PC-9 (cell line): ENCODE measurements at regions not wholly inside any gene's neighbourhood (a gene's known extent, or its start where the extent isn't known, plus 50 kb on each side); places are given as distances from the start of the nearest gene placed in this dataset.

Source experiments
- BruUV-seq: library from RNA; stranded (reverse); fragments of 400-500 nt; replicated peaks from 2 replicates; lab custom pipeline; 2021; lab: Mats Ljungman, UMichigan
- CTCF ChIA-PET: fragments of 300-600 bp; sonication (Branson Sonifier 250); formaldehyde crosslinking; loops from one replicate; lab custom pipeline; 2022; ENCODE audit warnings: antibody characterized with exemption; lab: Charles Lee
- POLR2A ChIA-PET: fragments of 300-600 bp; sonication (Branson Sonifier 250); formaldehyde crosslinking; loops from one replicate; lab custom pipeline; 2022; ENCODE audit warnings: antibody characterized with exemption; ENCODE audit not compliant: unreplicated experiment; lab: Charles Lee
- DNase-seq, 2 experiments: peaks; one replicate each; pipeline versions ENCODE4 v3.0.0 to v3.0.0-alpha.2; 2015 to 2022; ENCODE audit warnings: mixed read lengths in 1 of 2
- H2AFZ ChIP-seq: fragments of 200-600 bp; sonication (generic); 2 replicates; pipeline ENCODE4 v1.8.1; 2017; ENCODE audit warnings: antibody characterized with exemption
- H3F3A ChIP-seq: fragments of 200-600 bp; sonication (generic); 2 replicates; pipeline ENCODE4 v1.8.1; 2017; ENCODE audit warnings: antibody characterized with exemption, mild to moderate bottlenecking, low read depth; ENCODE audit not compliant: insufficient read depth
- H3K27ac ChIP-seq: fragments of 200-600 bp; sonication (generic); 2 replicates; pipeline ENCODE4 v1.6.1; 2016; ENCODE audit warnings: mixed run types
- H3K27me3 ChIP-seq: fragments of 200-600 bp; sonication (generic); 2 replicates; pipeline ENCODE4 v1.6.1; 2016; ENCODE audit warnings: low read depth, mixed run types; ENCODE audit not compliant: insufficient read depth
- H3K36me3 ChIP-seq: fragments of 200-600 bp; sonication (generic); 2 replicates; pipeline ENCODE4 v1.6.1; 2016; ENCODE audit warnings: low read depth, mixed run types
- H3K4me1 ChIP-seq: fragments of 200-600 bp; sonication (generic); replicated peaks from 2 replicates; pipeline ENCODE4 v1.6.1; 2016; ENCODE audit warnings: mixed run types; ENCODE audit not compliant: insufficient read depth
- H3K4me2 ChIP-seq: fragments of 200-600 bp; sonication (generic); 2 replicates; pipeline ENCODE4 v1.6.1; 2017; ENCODE audit warnings: mixed run types
- H3K4me3 ChIP-seq: fragments of 200-600 bp; sonication (generic); 2 replicates; pipeline ENCODE4 v1.6.1; 2016; ENCODE audit warnings: mixed run types
- H3K79me2 ChIP-seq: fragments of 200-600 bp; sonication (generic); 2 replicates; pipeline ENCODE4 v1.6.1; 2017; ENCODE audit warnings: low read depth, mixed run types
- H3K9me2 ChIP-seq: fragments of 200-600 bp; sonication (generic); 2 replicates; pipeline ENCODE4 v1.8.1; 2017; ENCODE audit warnings: mild to moderate bottlenecking; ENCODE audit not compliant: insufficient read depth
- H3K9me3 ChIP-seq: fragments of 200-600 bp; sonication (generic); 2 replicates; pipeline ENCODE4 v1.8.1; 2016; ENCODE audit warnings: low read depth; ENCODE audit not compliant: insufficient read depth
- H4K20me1 ChIP-seq: fragments of 200-600 bp; sonication (generic); 2 replicates; pipeline ENCODE4 v1.8.1; 2017; ENCODE audit not compliant: insufficient read depth
- EZH2 ChIP-seq: fragments of 200-600 bp; sonication (generic); IDR thresholded peaks from 2 replicates; pipeline ENCODE4 v1.8.0; 2017; ENCODE audit warnings: antibody characterized with exemption, low read depth
- intact Hi-C: fragments of 100-400 bp; cut with micrococcal nuclease; formaldehyde crosslinking; loops from one replicate; pipeline ENCODE4 v1.10.0; 2022; ENCODE audit not compliant: unreplicated experiment
- TF ChIP-seq, protein P1 (sequence below): fragments of 200-600 bp; sonication (generic); conservative IDR thresholded peaks from 2 replicates; pipeline ENCODE4 v1.6.1; 2017; ENCODE audit warnings: mixed run types, antibody characterized with exemption, mild to moderate bottlenecking, moderate library complexity

- Histone ChIP-seq H3K79me2 (no peaks in the 10 kb centered on the region), H3F3A (peaks cover 22% of the 10 kb centered on the region; the same call in 1 of the 2 replicates), H3K9me3 (no peaks in the 10 kb centered on the region), H3K27me3 (no peaks in the 10 kb centered on the region), H3K4me1 (peaks cover 34% of the 10 kb centered on the region), H2AFZ (no peak overlapping the region), H3K4me3 (no peak overlapping the region), H3K36me3 (no peaks in the 10 kb centered on the region), H3K4me2 (no peak overlapping the region), H4K20me1 (no peaks in the 10 kb centered on the region), H3K27ac (no peak overlapping the region), H3K9me2 (no peaks in the 10 kb centered on the region)
- intact Hi-C loops = no loop called here
- DNase-seq = no peak
- ChIA-PET POLR2A (interaction anchor here (0.6 to 1.0 kb wide), 2 partner anchors 65 to 108 kb away, joined by 3 to 6 read pairs; no protein-coding TSS in a partner anchor), CTCF (interaction anchor here (0.6 kb wide), 4 partner anchors 73 to 284 kb away, joined by 7 to 9 read pairs (median 8); no protein-coding TSS in a partner anchor)
- no TSS peak for BruUV-seq
- TF ChIP-seq, protein P1, sequence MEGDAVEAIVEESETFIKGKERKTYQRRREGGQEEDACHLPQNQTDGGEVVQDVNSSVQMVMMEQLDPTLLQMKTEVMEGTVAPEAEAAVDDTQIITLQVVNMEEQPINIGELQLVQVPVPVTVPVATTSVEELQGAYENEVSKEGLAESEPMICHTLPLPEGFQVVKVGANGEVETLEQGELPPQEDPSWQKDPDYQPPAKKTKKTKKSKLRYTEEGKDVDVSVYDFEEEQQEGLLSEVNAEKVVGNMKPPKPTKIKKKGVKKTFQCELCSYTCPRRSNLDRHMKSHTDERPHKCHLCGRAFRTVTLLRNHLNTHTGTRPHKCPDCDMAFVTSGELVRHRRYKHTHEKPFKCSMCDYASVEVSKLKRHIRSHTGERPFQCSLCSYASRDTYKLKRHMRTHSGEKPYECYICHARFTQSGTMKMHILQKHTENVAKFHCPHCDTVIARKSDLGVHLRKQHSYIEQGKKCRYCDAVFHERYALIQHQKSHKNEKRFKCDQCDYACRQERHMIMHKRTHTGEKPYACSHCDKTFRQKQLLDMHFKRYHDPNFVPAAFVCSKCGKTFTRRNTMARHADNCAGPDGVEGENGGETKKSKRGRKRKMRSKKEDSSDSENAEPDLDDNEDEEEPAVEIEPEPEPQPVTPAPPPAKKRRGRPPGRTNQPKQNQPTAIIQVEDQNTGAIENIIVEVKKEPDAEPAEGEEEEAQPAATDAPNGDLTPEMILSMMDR = no peak
- TF ChIP-seq EZH2 = no peak
These were observed 108.3 kb upstream of the FUT8 start for GRCh38 chr14:65304239-65304638.

- H3K27ac ChIP-seq = no peak overlapping the region
- no peaks in the 10 kb centered on the region for H3K79me2 ChIP-seq
- H3K27me3 ChIP-seq = no peaks in the 10 kb centered on the region
- no TSS peak for BruUV-seq
- peaks cover 22% of the 10 kb centered on the region; the same call in 1 of the 2 replicates for H3F3A ChIP-seq
- intact Hi-C loops = no loop called here
- ChIA-PET POLR2A (interaction anchor here (1.0 kb wide), 1 partner anchor 66 kb away, joined by 6 read pairs; no protein-coding TSS in a partner anchor), CTCF (no interaction called here)
- no peaks in the 10 kb centered on the region for H3K9me2 ChIP-seq
- no peak for DNase-seq
- H4K20me1 ChIP-seq = no peaks in the 10 kb centered on the region
- H3K4me2 ChIP-seq = no peak overlapping the region
- H3K4me3 ChIP-seq = no peak overlapping the region
- H2AFZ ChIP-seq = no peak overlapping the region
- no peaks in the 10 kb centered on the region for H3K9me3 ChIP-seq
- TF ChIP-seq EZH2 = no peak
- TF ChIP-seq, protein P1 = no peak
- no peaks in the 10 kb centered on the region for H3K36me3 ChIP-seq
- H3K4me1 ChIP-seq = peaks cover 34% of the 10 kb centered on the region
These were observed 107.6 kb upstream of the FUT8 start for GRCh38 chr14:65304963-65305362.

DNA sequence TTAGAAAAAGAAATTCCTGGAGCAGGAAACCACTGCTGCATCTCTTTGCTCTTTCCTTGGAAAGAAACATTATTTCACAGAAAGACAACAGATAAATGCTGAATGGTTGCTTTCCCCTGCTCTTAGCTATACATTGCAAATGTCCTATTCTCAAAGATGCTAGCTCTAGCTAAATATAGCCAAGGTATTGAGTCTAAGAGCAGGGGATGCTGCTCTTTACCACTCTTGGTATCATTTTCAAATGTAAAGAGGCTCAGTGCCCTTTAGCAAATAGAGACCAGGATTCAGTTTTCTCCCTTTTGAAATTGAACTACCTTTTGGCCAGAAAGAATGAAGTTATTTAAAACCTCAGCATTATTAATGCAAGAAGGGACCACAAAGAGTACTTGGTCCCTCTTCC is 104.0 kb upstream of the FUT8 start:
- intact Hi-C loops = no loop called here
- Histone ChIP-seq H3K79me2 (no peaks in the 10 kb centered on the region), H4K20me1 (no peaks in the 10 kb centered on the region), H3K4me3 (no peak overlapping the region), H3K4me2 (no peak overlapping the region), H3K4me1 (peaks cover 7% of the 10 kb centered on the region; the same call in 1 of the 2 replicates), H3K27ac (no peak overlapping the region), H3K9me3 (no peaks in the 10 kb centered on the region), H3K9me2 (no peaks in the 10 kb centered on the region), H2AFZ (no peak overlapping the region), H3F3A (peaks cover 10% of the 10 kb centered on the region; the same call in 1 of the 2 replicates), H3K36me3 (no peaks in the 10 kb centered on the region), H3K27me3 (no peaks in the 10 kb centered on the region)
- DNase-seq = no peak
- POLR2A ChIA-PET = no interaction called here
- TF ChIP-seq, protein P1 = no peak
- TF ChIP-seq EZH2 = no peak
- BruUV-seq = no TSS peak
- CTCF ChIA-PET = no interaction called here
